ENCODE measurements at regions not wholly inside any gene's neighbourhood (a gene's known extent, or its start where the extent isn't known, plus 50 kb on each side); places are given as distances from the start of the nearest gene placed in this dataset.
A peak's percentile ranks its signal among the peaks of the same experiment; 100 is the strongest.

DNA sequence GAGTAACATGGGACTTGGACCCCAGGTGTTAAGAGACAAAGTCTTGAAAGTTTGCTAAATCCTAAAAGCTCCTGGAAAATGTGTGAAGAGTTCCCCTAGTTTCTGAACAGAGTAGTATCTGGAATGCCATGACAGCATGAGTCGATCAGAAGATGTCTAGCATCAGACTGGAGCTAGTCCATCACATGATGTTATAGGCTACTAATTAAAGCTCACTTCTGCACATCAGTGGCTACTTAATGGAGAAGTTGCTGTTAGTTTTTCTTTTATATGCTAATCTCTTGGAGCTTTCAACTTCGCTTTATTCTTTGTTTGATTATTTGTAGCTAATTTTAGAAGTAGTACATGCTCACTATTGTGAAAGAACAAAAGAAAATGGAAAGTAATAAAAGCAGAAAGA is 471.3 kb upstream of the KLF4 start:
- Histone ChIP-seq H3K27me3 (no peaks in the 10 kb centered on the region), H3K4me1 (no peaks in the 10 kb centered on the region), H3K27ac (no peak overlapping the region), H3K4me3 (no peak overlapping the region), H3K36me3 (no peaks in the 10 kb centered on the region), H3K9me3 (no peaks in the 10 kb centered on the region)
- intact Hi-C loops (cut with DNase I) = no loop called here
- TF ChIP-seq EP300 (IDR thresholded peaks at IDR 0.05) = no peak
- WGBS, 2 donors = 75 to 87% methylated on average over 2 of the region's 2 CpGs
- no peak for DNase-seq

DNA sequence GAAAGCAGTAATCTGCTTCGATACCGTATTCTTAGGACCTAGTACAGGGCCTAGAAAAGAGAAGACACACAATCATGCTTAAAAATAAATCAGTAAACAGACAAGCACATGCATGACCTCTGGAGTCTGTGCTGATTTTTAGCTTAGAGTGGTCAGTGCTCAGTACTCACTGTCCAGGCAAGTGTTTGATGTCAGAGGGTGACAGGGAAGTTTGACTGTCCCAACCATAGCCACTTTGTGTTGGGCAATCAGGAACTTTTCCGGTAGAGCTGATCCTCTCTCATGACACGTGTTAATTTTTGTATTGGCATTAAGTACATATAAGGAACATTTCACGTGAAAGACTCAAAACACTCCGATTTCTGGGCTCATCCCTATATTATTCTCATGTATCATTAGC is 464.7 kb upstream of the KLF4 start:
- intact Hi-C loops (cut with DNase I) = no loop called here

DNA sequence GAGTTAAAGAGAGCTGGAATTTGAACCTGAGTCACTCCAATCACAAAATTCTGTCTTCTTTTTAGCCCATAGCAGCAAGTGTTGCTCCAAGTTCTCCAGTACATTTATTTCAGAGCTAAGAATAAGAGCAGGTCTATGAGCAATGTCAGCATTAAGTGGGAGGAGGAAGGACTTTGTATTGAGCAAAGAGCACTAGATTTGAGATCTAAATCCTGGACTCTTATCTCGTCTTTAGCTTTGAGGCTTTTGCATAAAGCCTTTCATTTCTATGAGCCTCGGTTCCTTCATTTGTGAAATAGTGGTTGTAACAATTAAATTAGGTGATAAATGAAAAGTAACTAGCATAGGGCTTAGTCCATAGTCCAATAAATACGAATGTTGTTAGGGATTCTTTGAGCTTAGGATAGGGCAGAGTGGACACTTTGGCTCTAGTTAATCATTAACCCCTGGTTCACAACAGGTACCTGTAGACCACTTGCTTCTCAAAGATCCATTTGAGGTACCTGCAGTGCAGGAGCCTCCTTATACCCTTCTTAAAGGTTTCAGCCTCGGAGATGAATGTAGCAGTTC is 464.1 kb upstream of the KLF4 start:
- 39 to 72% methylated on average over 4 of the region's 4 CpGs for WGBS, 2 donors
- intact Hi-C loops (cut with DNase I) = no loop called here
- no peaks in the 10 kb centered on the region for H3K9me3 ChIP-seq
- DNase-seq = no peak
- H3K36me3 ChIP-seq = no peaks in the 10 kb centered on the region
- no peaks in the 10 kb centered on the region for H3K4me1 ChIP-seq
- no peak overlapping the region for H3K27ac ChIP-seq
- TF ChIP-seq, protein P1, sequence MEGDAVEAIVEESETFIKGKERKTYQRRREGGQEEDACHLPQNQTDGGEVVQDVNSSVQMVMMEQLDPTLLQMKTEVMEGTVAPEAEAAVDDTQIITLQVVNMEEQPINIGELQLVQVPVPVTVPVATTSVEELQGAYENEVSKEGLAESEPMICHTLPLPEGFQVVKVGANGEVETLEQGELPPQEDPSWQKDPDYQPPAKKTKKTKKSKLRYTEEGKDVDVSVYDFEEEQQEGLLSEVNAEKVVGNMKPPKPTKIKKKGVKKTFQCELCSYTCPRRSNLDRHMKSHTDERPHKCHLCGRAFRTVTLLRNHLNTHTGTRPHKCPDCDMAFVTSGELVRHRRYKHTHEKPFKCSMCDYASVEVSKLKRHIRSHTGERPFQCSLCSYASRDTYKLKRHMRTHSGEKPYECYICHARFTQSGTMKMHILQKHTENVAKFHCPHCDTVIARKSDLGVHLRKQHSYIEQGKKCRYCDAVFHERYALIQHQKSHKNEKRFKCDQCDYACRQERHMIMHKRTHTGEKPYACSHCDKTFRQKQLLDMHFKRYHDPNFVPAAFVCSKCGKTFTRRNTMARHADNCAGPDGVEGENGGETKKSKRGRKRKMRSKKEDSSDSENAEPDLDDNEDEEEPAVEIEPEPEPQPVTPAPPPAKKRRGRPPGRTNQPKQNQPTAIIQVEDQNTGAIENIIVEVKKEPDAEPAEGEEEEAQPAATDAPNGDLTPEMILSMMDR (IDR thresholded peaks at IDR 0.05) = no peak
- TF ChIP-seq POLR2A (IDR thresholded peaks at IDR 0.05) = no peak
- TF ChIP-seq EP300 (IDR thresholded peaks at IDR 0.05) = no peak
- no peak for TF ChIP-seq POLR2AphosphoS5 (IDR thresholded peaks at IDR 0.05)
- H3K27me3 ChIP-seq = no peaks in the 10 kb centered on the region
- H3K4me3 ChIP-seq = no peak overlapping the region

More for the DNA sequence above, 464.7 kb upstream of the KLF4 start:
- Histone ChIP-seq H3K27me3 (no peaks in the 10 kb centered on the region), H3K4me1 (no peaks in the 10 kb centered on the region), H3K4me3 (no peak overlapping the region), H3K36me3 (no peaks in the 10 kb centered on the region), H3K27ac (no peak overlapping the region), H3K9me3 (no peaks in the 10 kb centered on the region)
- DNase-seq = no peak
- WGBS, 2 donors = 92 to 95% methylated on average over 6 of the region's 6 CpGs
- TF ChIP-seq, protein P1 (IDR thresholded peaks at IDR 0.05) = no peak
- TF ChIP-seq POLR2AphosphoS5 (IDR thresholded peaks at IDR 0.05) (peak in 1 of 4 donors; percentile 35), POLR2A (IDR thresholded peaks at IDR 0.05) (no peak), EP300 (IDR thresholded peaks at IDR 0.05) (peak in 3 of 4 donors; percentile 24 to 80 (median 40))

DNA sequence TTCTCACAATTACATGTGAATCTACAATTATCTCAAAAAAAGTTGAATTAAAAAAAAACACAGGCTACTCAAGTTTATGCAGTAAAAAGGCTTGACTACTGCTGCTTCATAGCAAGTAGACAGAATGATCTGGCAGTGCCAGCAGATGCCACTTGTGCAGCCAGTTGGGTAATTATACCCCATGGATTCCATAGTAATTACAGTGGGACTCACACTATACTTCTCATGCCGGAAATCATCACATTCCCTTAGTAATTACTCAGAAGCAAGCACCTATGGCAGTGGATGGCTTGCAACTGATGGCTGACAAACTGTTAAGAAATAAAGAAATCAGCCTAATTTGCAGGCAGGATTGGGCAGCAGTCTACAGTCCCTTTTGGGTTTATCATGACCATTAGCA is 463.2 kb upstream of the KLF4 start:
- Histone ChIP-seq H3K27me3 (no peaks in the 10 kb centered on the region), H3K4me1 (no peaks in the 10 kb centered on the region), H3K9me3 (no peaks in the 10 kb centered on the region), H3K36me3 (no peaks in the 10 kb centered on the region), H3K4me3 (no peak overlapping the region), H3K27ac (no peak overlapping the region)
- intact Hi-C loops (cut with DNase I) = no loop called here
- DNase-seq = no peak
- no peak for TF ChIP-seq EP300 (IDR thresholded peaks at IDR 0.05)
- WGBS, 2 donors = 90 to 94% methylated on average over 1 of the region's 1 CpG

DNA sequence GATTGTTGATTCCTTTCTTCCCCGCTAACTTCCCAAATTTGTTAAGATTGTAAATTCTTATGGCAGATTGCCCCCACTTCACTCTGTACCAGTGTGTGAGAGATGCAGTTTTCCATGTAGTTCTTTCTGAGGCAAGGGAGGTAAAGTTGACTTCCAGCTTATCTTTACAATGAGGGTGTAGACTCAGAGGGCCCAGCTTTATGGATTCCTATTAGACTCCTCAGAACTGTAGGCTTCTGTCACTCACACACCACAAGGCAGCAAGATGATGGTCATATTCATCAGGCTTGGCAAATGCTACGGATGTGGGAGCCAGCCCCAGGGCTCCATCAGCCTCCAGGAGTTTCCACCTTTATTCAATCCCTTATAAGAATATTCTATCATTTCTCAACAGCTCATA is 461.9 kb upstream of the KLF4 start:
- H3K36me3 ChIP-seq = no peaks in the 10 kb centered on the region
- no peak for TF ChIP-seq EP300 (IDR thresholded peaks at IDR 0.05)
- TF ChIP-seq POLR2AphosphoS5 (IDR thresholded peaks at IDR 0.05) = no peak
- no peak for TF ChIP-seq POLR2A (IDR thresholded peaks at IDR 0.05)
- no peak overlapping the region for H3K27ac ChIP-seq
- intact Hi-C loops (cut with DNase I) = no loop called here
- no peaks in the 10 kb centered on the region for H3K4me1 ChIP-seq
- no peak overlapping the region for H3K4me3 ChIP-seq
- 40 to 85% methylated on average over 2 of the region's 2 CpGs for WGBS, 2 donors
- H3K27me3 ChIP-seq = no peaks in the 10 kb centered on the region
- DNase-seq = no peak
- H3K9me3 ChIP-seq = no peaks in the 10 kb centered on the region

DNA sequence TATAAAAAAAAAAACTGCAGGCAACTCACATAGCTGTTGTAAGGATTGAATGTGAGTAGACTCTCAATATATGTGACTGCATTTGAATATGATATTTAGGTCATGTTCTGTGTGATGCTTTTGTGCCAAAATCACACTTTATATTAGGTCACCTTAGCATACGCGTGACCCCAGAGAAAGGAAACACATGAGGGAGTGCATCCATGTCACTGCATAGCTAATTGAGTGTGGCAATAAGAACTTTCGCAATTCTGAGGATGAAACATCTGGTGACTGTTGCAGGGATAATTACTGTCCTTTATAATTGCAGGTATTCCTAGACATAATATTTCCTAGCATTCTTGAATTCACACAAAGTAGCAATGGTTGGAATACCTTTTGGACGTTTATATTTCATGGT is 459.5 kb upstream of the KLF4 start:
- DNase-seq = no peak
- Histone ChIP-seq H3K27ac (no peak overlapping the region), H3K36me3 (no peaks in the 10 kb centered on the region), H3K4me3 (no peak overlapping the region), H3K4me1 (no peaks in the 10 kb centered on the region), H3K9me3 (no peaks in the 10 kb centered on the region), H3K27me3 (no peaks in the 10 kb centered on the region)
- no peak for TF ChIP-seq POLR2A (IDR thresholded peaks at IDR 0.05)
- peak in 2 of 4 donors; percentile 24 to 50 for TF ChIP-seq EP300 (IDR thresholded peaks at IDR 0.05)
- peak in 1 of 4 donors; percentile 55 for TF ChIP-seq POLR2AphosphoS5 (IDR thresholded peaks at IDR 0.05)
- WGBS, 2 donors = 69 to 87% methylated on average over 4 of the region's 4 CpGs
- intact Hi-C loops (cut with DNase I) = no loop called here

DNA sequence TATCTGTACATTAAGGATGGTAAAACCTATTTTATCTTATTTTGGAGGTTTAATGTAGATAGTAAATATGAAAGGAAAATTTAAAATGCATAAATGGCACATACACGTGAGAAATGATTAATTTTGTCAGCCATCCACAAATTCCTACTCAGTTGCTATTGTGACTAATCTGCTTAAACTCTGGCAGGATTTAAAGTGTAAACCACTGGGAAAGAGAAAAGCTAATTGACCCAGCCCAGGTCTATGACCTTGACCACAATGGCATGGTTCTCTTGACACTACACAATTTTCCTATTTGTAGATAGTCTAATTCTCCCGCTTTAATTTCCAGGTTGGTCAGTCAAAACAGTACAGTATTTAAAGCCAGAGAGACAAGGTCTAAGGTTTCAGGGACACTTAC is 459.0 kb upstream of the KLF4 start:
- no peak overlapping the region for H3K27ac ChIP-seq
- DNase-seq = no peak
- TF ChIP-seq, protein P1 (IDR thresholded peaks at IDR 0.05) = no peak
- TF ChIP-seq POLR2AphosphoS5 (IDR thresholded peaks at IDR 0.05) = no peak
- TF ChIP-seq EP300 (IDR thresholded peaks at IDR 0.05) = no peak
- TF ChIP-seq POLR2A (IDR thresholded peaks at IDR 0.05) = no peak
- intact Hi-C loops (cut with DNase I) = no loop called here
- no peaks in the 10 kb centered on the region for H3K36me3 ChIP-seq
- WGBS, 2 donors = 90 to 92% methylated on average over 2 of the region's 2 CpGs
- no peaks in the 10 kb centered on the region for H3K4me1 ChIP-seq
- no peaks in the 10 kb centered on the region for H3K27me3 ChIP-seq
- no peaks in the 10 kb centered on the region for H3K9me3 ChIP-seq
- H3K4me3 ChIP-seq = no peak overlapping the region
